ENCODE measurements at regions not wholly inside any gene's neighbourhood (a gene's known extent, or its start where the extent isn't known, plus 50 kb on each side); places are given as distances from the start of the nearest gene placed in this dataset.

GRCh38 chr10:120643351-120643750, 186.3 kb downstream of the PLPP4 start (continued):
- no peak for TF ChIP-seq YY1 (IDR thresholded peaks at IDR 0.05; ENCODE audit: low read depth, low read length)
- TF ChIP-seq ZNF274 (IDR thresholded peaks at IDR 0.05; ENCODE audit: borderline replicate concordance, extremely low read depth, low read length): no peak
- TF ChIP-seq EGR1 (IDR thresholded peaks at IDR 0.05; ENCODE audit: borderline replicate concordance, low read depth, low read length): no peak
- TF ChIP-seq CTCF (IDR thresholded peaks at IDR 0.05; ENCODE audit: control extremely low read depth in 1 of 3, insufficient read depth in 1 of 3, low read depth in 1 of 3, low read length in 3 of 3): no peak
- no peak for TF ChIP-seq BACH1 (IDR thresholded peaks at IDR 0.05; ENCODE audit: low read length)

Measured in H1 (cell line).